AG08395 (cell line): ENCODE measurements at regions not wholly inside any gene's neighbourhood (a gene's known extent, or its start where the extent isn't known, plus 50 kb on each side); places are given as distances from the start of the nearest gene placed in this dataset.
"Not testable (repeated sequence)": the region's sequence is repeated elsewhere in the genome, so short reads cannot be mapped to it uniquely, and the experiment has no call there.

Experiments used
- DNase-seq: peaks from one replicate; pipeline ENCODE4 v3.0.0; 2012; ENCODE audit warnings: mixed read lengths, low spot score

GRCh38 chr6:166253778-166254204, 54.4 kb downstream of the PRR18 start:
- no peak for DNase-seq

DNA sequence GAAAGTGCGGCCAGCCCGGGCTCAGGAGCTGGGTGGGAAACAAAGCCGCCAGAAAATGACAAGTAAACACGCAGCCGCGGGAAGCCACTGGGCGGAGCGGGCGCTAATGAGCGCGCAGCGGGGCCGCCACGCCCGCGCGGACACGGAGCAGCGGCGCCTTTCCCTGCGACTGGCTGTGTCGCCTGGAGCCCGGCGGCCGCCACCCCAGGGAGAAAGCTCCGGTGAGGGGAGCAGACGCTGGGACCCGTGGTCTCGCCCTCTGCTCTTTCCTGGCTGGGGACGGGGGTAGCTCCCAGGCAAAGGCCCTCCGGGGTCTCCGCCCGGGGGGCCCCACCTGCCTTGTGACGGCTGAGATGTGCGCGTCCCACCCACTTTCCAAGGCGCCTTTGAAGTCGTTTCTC, 54.9 kb downstream of the PRR18 start:
- DNase-seq, result no peak

DNA sequence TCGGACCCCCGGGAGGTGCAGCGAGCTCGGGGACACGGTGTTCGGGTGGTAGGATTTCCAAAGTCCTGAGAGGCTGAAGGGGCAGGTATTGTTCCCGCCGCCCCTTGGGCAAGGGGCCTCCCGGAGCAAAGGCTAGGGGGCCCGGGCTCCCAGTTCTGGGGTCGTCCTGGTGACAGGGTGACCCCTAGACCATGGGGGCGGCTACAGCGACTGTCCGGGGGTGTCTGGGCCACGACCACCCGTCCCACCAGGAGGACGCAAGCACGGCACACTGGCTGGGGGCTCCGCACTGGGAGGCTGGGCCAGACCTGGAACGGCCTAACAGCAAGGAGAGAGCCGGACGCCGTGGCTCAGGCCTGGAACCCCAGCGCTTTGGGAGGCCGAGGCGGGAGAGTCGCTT, 55.6 kb downstream of the PRR18 start:
- no peak for DNase-seq

DNA sequence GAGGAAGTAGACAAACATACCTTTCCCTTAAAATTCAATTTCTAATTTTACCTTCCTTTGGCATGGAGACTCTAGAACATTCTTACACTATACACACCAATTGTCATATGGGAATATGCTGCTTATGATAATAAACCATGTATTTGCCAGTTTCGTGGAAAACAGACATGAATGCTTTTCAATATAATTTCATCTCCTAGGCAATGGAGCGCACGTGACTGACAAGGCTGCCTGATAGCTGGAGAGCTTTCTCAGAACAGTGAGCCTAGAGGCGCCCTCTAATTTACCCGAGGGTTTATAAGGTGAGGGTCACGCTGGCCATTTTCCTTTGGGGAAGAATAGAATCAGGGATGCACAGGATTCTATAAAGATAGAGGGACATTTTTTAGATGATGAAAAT, 56.5 kb downstream of the PRR18 start:
- no peak for DNase-seq

DNA sequence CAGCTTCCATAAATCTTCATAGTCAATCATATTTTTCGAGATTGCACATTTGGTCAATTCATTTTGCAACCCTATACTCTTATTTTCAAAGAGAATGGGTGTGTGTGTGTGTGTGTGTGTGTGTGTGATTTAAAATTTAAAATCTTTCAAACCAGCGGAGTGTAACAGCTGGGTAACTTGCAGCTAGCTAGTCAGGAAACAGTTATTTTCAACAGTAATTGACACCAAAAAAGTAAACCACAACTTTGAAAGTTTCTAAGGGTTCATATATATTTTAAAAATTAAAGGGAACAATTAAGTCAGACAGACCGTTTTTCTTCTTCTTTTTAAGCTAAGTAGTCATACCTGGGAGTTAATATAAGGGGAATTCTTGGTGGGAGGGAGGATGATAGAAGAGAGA, 57.0 kb downstream of the PRR18 start:
- no peak for DNase-seq

GRCh38 chr6:166249061-166249785, 59.0 kb downstream of the PRR18 start:
- not testable (repeated sequence) for DNase-seq

DNA sequence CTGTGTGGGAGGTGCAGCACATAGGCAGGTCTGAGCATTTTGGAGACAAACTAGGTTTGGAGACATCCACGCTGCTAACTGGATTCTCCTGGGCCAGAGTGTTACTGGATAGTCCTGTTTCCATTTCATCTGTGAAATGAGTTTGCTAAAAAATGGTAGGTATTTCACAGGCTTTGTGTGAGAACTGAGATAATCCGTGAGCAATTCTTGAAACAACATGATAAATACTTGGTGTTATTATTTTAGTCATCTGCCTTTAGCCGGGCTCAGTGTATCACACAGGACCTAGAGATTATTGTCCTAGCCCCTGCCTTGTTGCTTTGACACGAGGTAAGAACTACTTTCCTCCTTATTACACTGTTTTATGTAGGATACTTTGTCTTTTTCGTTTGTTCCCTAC, 63.0 kb downstream of the PRR18 start:
- DNase-seq, result no peak

- no peak for DNase-seq
Measured at GRCh38 chr6:166244353-166245045, 63.7 kb downstream of the PRR18 start.

- no peak for DNase-seq
Measured at GRCh38 chr6:166242888-166243287, 65.3 kb downstream of the PRR18 start.

DNA sequence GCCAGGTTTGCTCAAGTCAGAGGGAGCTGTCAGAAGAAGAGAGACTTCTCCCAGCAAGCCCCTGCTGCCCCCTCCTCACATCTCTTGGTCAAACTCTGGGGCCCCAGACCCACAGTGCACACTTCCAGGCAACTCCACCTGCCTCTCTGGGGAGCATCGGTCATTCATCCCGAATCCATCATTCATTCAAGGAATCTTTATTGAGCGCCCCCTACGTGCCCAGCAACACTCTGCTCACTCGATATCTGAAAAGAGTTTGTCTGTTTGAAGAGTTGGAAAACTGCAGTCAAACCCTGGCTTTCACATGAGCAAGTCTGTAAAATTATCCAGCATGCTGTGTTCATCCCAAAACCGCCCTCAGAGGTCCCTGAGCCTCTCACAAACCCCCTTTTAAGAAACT, 66.2 kb downstream of the PRR18 start:
- no peak for DNase-seq

GRCh38 chr6:166240889-166241288, 67.3 kb downstream of the PRR18 start:
- DNase-seq, result no peak

DNA sequence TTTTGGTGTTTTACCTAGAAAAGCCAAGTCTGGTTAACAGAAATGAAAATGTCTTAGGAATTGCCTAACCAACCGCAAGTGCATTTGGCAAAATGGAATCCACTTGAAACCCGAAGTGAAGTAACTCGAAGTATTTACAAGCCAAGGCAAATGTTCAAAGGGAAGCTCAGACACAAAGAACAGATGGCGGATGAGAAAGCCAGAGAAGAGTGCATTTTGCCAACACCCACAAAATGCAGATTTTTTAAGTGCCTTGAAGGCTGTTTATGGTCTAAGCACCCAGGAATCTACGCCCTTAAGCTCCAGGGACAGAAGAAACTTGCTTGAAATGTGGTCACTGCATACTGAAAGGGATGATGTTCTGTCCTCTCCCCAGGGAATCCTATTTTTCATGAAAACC, 70.0 kb upstream of the TBXT start:
- DNase-seq, result peak; percentile 7

DNA sequence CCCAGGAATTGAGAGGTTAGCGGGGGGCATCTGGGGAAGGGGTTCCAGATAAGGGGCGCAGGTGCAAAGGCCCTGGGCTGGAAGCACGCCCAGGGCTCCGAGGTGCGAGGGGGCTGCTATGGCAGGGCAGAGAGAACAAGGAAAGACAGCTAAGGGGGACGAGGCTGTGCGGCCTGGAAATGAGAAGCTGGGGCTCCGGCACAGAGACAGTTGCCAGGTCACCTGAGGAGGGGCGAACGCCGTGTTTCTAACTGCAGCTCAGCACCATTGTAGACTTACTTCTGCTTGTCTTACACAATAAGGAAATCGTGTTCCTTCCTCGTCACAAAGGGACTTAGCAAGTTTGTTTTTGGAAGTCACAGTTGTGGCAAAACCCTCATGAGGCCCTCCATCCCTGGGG, 68.9 kb upstream of the TBXT start:
- no peak for DNase-seq

DNA sequence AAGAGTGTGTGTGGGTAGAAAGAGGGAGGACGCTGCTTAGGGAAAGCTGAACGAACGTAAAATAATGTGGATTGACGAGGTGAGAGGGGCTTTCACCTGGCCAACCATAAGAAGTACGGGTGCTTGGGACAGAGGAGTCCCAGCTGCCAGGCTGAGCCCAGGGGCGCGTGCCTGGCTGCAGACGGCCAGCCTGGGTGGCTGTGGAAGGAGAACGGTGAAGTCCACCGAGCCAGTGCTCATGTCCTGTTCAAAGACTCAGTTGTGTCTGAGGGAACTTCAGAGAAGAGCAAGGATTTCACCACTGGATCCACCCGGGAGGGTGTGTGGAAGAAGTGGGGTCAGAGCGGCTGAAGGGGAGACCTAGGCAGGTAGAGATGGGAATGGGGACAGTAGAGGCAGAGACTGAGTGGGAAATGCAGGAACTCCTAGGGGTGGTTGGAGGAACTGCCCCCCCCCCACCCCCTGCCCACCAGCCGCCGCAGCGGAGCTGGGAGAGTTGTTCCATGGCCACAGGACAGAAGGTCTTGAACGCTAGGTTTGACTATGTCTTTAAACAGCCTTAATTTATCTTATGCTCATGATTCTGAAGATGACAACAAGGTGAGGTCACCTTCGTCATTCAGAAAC, 68.1 kb upstream of the TBXT start:
- no peak for DNase-seq

DNA sequence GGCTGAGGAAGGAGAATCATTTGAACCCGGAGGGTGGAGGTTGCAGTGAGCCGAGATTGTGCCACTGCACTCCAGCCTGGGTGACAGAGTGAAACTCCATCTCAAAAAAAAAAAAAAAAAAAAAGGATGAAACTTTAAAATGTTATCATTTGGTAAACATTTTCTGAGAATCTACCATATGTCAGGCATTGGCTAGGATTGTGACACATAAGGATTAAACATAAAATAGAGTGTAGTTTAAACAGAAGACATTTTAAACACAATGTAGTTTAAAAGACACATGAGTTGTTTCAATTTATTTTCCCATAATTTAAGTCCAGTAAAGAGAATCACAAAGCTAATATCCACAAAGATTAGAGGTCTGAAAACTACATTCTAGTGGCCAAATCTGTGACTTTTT, 63.5 kb upstream of the TBXT start:
- DNase-seq, result not testable (repeated sequence)

- DNase-seq, result no peak
Measured at GRCh38 chr6:166228839-166229528, 61.3 kb upstream of the TBXT start.

DNA sequence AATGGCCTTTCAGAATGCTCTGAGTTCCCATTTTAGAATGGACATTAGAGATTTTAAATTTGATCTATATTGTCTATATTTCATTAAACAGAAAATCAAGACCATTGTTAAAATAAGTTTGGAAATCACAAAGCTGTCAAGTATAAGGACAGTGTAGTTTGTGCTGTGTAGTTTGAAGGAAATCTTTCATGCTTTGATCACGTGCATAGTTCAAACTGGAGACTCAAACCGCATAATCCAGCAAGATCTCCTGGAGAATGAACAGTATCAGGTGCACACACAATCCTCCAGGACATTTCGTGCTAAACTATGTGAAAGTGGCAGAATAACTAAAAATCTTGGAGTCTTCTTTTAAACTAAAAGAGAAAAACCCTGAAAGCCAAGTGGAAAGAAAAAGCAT, 60.8 kb upstream of the TBXT start:
- DNase-seq, result no peak

- DNase-seq, result no peak
Measured at GRCh38 chr6:166223079-166223478, 55.4 kb upstream of the TBXT start.

- DNase-seq, result no peak
Measured at GRCh38 chr6:166222631-166223030, 55.0 kb upstream of the TBXT start.

DNA sequence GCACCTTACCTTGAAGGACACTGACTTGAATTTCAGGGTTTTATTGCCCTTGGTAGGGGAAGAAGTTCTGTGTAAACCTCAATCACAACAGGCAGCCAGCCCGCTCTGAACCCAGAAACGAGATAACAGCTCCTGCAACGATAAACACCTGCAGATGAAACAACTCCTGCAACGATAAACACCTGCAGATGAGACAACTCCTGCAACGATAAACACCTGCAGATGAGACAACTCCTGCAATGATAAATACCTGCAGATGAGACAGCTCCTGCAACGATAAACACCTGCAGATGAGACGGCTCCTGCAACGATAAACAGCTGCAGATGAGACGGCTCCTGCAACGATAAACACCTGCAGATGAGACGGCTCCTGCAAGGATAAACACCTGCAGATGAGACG, 54.0 kb upstream of the TBXT start:
- DNase-seq, result no peak

- DNase-seq, result no peak
Measured at GRCh38 chr6:166221040-166221439, 53.4 kb upstream of the TBXT start.
